ENCODE measurements at regions not wholly inside any gene's neighbourhood (a gene's known extent, or its start where the extent isn't known, plus 50 kb on each side); places are given as distances from the start of the nearest gene placed in this dataset.
"Not testable (repeated sequence)": the region's sequence is repeated elsewhere in the genome, so short reads cannot be mapped to it uniquely, and the experiment has no call there.

DNA sequence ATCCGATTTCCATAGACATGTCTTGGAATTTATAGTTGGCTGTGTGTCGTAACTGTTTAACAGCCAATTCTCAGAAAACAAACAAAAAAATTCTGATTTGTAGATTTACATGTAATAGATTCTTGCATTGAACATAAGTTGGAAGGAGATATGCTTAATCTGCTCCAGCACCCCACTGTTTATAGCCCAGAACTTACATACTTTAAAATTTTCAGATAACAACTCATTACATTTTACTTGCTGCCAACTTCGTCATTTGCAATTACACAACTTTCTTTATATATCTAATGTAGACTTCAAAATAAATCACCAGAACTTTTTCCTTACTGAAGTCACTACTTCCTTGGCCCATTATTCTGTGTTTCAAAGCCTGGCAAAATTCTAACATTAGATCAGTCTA lies 472.3 kb upstream of the EYS start:
- in situ Hi-C loops (cut with HindIII; ENCODE audit: low sequenced_read_pairs) = no loop called here
- DNase-seq (ENCODE audit: low spot score) = no peak

DNA sequence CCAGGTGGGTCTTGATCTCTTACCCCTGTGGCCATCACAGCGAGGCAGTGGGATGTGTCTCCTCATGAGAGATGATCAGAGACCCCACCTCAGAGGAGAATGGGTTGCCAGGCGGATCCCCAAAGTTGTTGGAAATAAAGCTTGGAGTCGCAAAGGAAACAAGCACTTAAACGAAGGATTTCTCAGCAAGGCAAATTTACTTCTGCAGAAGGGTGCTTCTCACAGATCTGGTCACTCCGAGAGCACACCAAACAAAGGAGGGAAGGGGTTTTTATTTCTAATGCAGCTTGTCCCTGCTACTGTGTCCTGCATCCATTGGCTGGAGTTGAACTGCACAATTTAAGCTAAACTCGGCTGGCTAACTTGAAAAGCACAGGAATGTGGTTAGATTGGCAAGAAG lies 466.6 kb upstream of the EYS start:
- in situ Hi-C loops (cut with HindIII; ENCODE audit: low sequenced_read_pairs) = no loop called here

GRCh38 chr6:66166713-66167112 lies 459.7 kb upstream of the EYS start:
- DNase-seq (ENCODE audit: low spot score); in situ Hi-C loops (cut with HindIII; ENCODE audit: low sequenced_read_pairs): not testable (repeated sequence)

More for the DNA sequence above, 466.6 kb upstream of the EYS start:
- no peak for DNase-seq (ENCODE audit: low spot score)

GRCh38 chr6:66161546-66162108 lies 454.6 kb upstream of the EYS start:
- in situ Hi-C loops (cut with HindIII; ENCODE audit: low sequenced_read_pairs) = no loop called here
- DNase-seq (ENCODE audit: low spot score) = no peak

DNA sequence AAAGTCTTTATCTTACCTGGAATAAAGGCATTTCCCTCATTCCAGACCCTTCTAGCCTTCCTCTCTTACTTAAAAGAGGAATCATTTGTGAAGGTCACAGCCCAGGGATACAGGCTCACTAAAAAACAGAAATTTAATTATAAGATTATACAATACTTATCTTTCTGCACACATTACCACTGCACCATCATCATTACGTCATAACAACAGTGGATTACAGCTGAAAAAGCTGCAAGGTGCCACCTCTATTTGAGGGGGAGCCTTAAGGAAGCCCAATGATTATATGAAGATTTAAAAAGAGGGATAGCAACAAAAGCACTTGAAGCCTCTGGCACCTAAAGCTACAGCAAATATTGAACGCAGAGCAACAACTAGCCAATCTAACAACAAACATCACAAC lies 452.9 kb upstream of the EYS start:
- in situ Hi-C loops (cut with HindIII; ENCODE audit: low sequenced_read_pairs) = no loop called here

DNA sequence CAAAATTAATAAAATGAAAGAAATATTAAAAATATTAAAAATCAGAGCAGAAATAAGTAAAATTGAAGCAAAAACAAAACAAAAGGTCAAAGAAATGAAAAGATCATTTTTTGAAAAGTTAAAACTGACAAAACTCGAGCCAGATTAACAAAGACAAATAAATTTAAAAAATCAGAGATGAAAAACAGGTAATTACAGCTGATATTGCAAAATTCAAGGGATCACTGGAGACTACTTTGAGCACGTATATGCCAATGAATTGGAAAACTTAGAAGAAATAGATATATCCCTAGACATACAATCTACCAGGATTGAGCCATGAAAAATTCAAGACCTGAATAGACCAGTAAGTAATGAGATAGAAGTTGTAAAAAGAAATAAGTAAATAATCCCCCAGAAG lies 446.2 kb upstream of the EYS start:
- in situ Hi-C loops (cut with HindIII; ENCODE audit: low sequenced_read_pairs) = no loop called here
- no peak for DNase-seq (ENCODE audit: low spot score)

More for the DNA sequence above, 452.9 kb upstream of the EYS start:
- no peak for DNase-seq (ENCODE audit: low spot score)

DNA sequence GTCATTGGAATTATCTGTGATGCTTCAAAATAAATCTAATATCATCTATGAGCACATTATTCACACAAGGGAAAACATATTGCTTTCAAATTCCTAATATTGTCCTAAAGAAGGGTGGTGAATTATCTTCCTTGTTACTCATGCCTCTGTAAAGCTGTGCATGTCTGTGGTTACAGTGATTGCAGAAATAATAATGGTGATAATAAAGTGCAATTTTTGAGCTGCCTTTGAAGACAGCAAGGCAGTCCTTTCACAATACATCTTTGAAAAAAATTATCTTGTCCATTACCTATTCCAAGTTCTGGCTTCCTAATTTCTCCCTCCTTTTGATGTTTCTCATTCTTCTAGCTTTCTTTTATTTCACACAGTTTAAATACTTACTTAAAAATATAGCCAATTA lies 442.1 kb upstream of the EYS start:
- in situ Hi-C loops (cut with HindIII; ENCODE audit: low sequenced_read_pairs) = no loop called here
- no peak for DNase-seq (ENCODE audit: low spot score)

DNA sequence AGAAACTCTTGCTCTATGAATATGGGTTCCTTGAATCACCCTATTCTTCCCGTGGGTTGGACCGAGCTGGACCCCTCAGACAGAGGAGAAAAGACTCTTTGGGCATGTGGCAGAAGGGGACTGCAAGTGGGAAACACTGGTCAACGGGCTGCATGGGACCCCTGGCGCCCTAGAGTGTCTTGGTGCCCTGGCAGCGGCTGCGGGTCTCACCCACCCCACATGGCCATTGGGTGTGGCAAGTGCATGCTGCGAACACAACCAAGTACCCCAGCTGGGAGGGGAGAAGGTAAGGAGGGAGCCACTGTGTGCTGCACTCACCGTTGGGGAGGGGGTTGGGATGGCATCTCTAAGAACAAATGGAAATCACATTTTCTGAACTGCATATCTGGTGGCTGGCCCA lies 438.8 kb upstream of the EYS start:
- no peak for DNase-seq (ENCODE audit: low spot score)

DNA sequence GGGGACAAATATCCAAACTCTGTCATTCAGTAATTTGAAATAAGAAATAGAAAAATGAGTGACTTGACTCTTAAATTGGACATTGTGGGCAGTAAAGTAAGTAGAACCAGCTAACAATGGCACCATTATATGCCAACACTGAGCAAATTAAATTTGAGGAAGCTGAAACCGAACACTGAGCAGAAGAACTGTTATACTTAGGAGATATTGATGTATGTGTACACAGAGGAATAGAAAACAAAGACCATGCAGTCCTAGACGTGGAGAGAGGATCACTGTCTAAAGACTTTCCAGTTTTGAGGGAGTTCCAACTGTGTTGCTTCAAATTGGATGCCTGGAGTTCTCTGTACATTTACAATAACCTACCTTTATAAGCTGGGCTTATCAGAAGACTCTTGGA lies 427.0 kb upstream of the EYS start:
- in situ Hi-C loops (cut with HindIII; ENCODE audit: low sequenced_read_pairs) = no loop called here
- no peak for DNase-seq (ENCODE audit: low spot score)

More for the DNA sequence above, 438.8 kb upstream of the EYS start:
- in situ Hi-C loops (cut with HindIII; ENCODE audit: low sequenced_read_pairs) = no loop called here

DNA sequence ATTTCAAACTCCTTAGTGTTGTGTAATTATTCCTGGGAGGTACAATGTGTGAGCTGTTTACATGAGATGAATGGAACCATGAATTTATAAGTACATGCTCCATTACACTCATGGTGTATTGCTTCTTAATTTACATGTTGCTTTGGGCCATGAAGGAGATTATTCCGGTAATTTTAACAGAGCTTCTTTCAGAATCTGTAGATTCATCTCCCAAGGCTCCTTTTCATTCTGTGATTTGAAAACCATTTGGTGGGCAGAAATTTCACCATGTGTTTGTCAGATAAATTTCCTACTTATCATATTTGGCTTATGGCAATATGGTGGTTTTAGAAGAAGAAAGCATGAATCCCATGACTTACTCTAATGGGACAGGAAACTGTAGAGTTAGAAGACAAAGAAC lies 421.6 kb upstream of the EYS start:
- no peak for DNase-seq (ENCODE audit: low spot score)
- in situ Hi-C loops (cut with HindIII; ENCODE audit: low sequenced_read_pairs) = no loop called here

- DNase-seq (ENCODE audit: low spot score) = no peak
- in situ Hi-C loops (cut with HindIII; ENCODE audit: low sequenced_read_pairs) = no loop called here
Observed at GRCh38 chr6:66128243-66128642, 421.2 kb upstream of the EYS start.

DNA sequence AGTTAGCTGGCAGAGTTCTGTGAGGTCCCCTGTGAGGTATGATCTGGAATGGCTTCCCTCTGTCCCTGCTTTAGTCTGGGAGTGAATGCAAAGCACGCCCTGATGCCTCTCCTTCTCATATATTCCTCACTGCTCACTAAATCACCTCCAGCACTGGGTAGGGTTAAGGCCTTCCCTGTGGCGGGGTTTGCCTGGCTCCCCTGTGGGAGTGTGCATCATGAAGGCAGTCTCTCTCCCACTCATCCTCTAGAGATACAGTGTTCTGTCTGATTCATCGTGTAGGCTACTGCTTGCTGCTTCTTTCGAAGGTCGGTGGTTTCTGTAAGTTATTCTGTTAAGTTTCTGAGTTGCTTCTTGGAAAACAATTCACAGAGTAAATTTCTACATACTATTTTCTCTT lies 420.0 kb upstream of the EYS start:
- in situ Hi-C loops (cut with HindIII; ENCODE audit: low sequenced_read_pairs) = no loop called here
- DNase-seq (ENCODE audit: low spot score) = no peak

GRCh38 chr6:66126358-66126757 lies 419.3 kb upstream of the EYS start:
- in situ Hi-C loops (cut with HindIII; ENCODE audit: low sequenced_read_pairs) = no loop called here
- DNase-seq (ENCODE audit: low spot score) = no peak

DNA sequence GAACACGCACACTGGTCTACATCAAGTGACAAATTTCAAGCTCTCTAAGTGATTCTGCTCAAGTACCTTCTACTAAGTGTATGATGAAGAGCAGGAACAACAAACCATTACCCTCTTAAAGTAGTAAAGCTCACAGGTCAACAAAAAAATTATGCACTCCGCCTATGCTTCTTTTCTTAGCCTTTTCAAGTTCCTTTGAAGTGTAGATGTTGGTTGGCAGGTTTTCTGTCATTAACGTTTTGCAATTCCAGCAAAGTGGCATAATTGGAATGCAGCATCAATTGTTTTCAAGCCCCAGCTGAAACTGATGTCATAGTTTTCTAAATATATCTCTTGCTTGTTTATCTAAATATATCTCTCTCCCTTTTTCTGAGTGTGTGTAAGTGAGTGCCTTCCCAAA lies 396.9 kb upstream of the EYS start:
- DNase-seq (ENCODE audit: low spot score) = no peak
- in situ Hi-C loops (cut with HindIII; ENCODE audit: low sequenced_read_pairs) = no loop called here

DNA sequence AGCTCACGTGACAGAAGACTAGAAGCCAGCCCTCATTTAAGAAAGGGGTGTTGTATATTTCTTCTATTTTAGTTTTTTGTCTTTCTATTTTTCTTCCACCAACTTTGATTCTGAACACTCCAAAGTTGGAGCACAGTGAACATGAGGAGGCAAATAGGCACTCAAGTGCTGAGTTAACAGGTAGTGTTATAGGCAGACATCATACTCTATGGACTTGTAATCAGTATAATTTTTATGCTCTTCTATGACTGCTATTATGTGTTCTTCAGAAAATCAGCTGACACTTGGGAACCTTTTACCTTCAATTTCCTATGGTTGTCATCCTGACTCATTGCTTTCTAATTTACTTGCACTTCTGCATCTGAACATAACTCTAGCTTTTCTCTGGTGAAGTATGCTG lies 396.3 kb upstream of the EYS start:
- no peak for DNase-seq (ENCODE audit: low spot score)
- in situ Hi-C loops (cut with HindIII; ENCODE audit: low sequenced_read_pairs) = no loop called here

GRCh38 chr6:66096679-66097078 lies 389.7 kb upstream of the EYS start:
- no peak for DNase-seq (ENCODE audit: low spot score)
- in situ Hi-C loops (cut with HindIII; ENCODE audit: low sequenced_read_pairs) = no loop called here

- in situ Hi-C loops (cut with HindIII; ENCODE audit: low sequenced_read_pairs) = no loop called here
- DNase-seq (ENCODE audit: low spot score) = no peak
Observed at GRCh38 chr6:66094615-66095014, 387.6 kb upstream of the EYS start.

DNA sequence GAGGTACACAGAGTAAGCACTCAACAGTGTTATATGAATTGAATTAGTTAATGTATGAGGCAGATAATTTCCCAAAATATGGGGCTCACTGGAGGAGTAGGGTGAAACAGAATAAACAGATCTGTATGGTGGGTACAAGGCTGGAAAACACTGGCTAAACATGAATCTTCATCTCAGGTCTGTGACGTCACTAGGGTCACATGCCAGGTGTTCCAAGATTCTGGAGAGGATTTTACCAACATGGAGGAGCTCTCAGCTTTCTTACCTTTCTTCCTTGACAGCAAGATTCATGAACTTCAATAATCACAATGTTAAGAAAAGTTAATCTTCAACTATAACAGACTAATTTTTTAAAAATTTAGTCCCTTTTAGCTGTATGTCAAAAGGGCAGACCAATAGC lies 385.3 kb upstream of the EYS start:
- in situ Hi-C loops (cut with HindIII; ENCODE audit: low sequenced_read_pairs); DNase-seq (ENCODE audit: low spot score): not testable (repeated sequence)

GRCh38 chr6:66086532-66086931 lies 379.5 kb upstream of the EYS start:
- no peak for DNase-seq (ENCODE audit: low spot score)
- in situ Hi-C loops (cut with HindIII; ENCODE audit: low sequenced_read_pairs) = no loop called here

GRCh38 chr6:66082914-66083313 lies 375.9 kb upstream of the EYS start:
- in situ Hi-C loops (cut with HindIII; ENCODE audit: low sequenced_read_pairs) = no loop called here
- DNase-seq (ENCODE audit: low spot score) = no peak

GRCh38 chr6:66068907-66069306 lies 361.9 kb upstream of the EYS start:
- in situ Hi-C loops (cut with HindIII; ENCODE audit: low sequenced_read_pairs) = no loop called here
- DNase-seq (ENCODE audit: low spot score) = no peak

- DNase-seq (ENCODE audit: low spot score) = no peak
- in situ Hi-C loops (cut with HindIII; ENCODE audit: low sequenced_read_pairs) = no loop called here
Observed at GRCh38 chr6:66068033-66068432, 361.0 kb upstream of the EYS start.

Measured in G401 (cell line).